ENCODE measurements at regions not wholly inside any gene's neighbourhood (a gene's known extent, or its start where the extent isn't known, plus 50 kb on each side); places are given as distances from the start of the nearest gene placed in this dataset.
A peak's percentile ranks its signal among the peaks of the same experiment; 100 is the strongest.

GRCh38 chr5:13480834-13481233 is 463.7 kb downstream of the DNAH5 start:
- no peak for DNase-seq (ENCODE audit: extremely low read depth, low read depth)

- DNase-seq (ENCODE audit: extremely low read depth, low read depth) = peak; percentile 62
Observed at GRCh38 chr5:13478831-13479465, 465.5 kb downstream of the DNAH5 start.

GRCh38 chr5:13477118-13477737 is 467.3 kb downstream of the DNAH5 start:
- DNase-seq (ENCODE audit: extremely low read depth, low read depth) = no peak

- DNase-seq (ENCODE audit: extremely low read depth, low read depth) = no peak
Observed at GRCh38 chr5:13472842-13473241, 471.6 kb downstream of the DNAH5 start.

- no peak for DNase-seq (ENCODE audit: extremely low read depth, low read depth)
Observed at GRCh38 chr5:13470975-13471374, 473.5 kb downstream of the DNAH5 start.

GRCh38 chr5:13470263-13470662 is 474.2 kb downstream of the DNAH5 start:
- no peak for DNase-seq (ENCODE audit: extremely low read depth, low read depth)

- DNase-seq (ENCODE audit: extremely low read depth, low read depth) = no peak
Observed at GRCh38 chr5:13464532-13465193, 479.8 kb downstream of the DNAH5 start.

- no peak for DNase-seq (ENCODE audit: extremely low read depth, low read depth)
Observed at GRCh38 chr5:13460587-13460986, 483.9 kb downstream of the DNAH5 start.

- no peak for DNase-seq (ENCODE audit: extremely low read depth, low read depth)
Observed at GRCh38 chr5:13454050-13454449, 490.4 kb downstream of the DNAH5 start.

- DNase-seq (ENCODE audit: extremely low read depth, low read depth) = no peak
Observed at GRCh38 chr5:13448843-13449242, 495.6 kb downstream of the DNAH5 start.

GRCh38 chr5:13439430-13439829 is 505.1 kb downstream of the DNAH5 start:
- DNase-seq (ENCODE audit: extremely low read depth, low read depth) = no peak

GRCh38 chr5:13427827-13428557 is 516.5 kb downstream of the DNAH5 start:
- DNase-seq (ENCODE audit: extremely low read depth, low read depth) = no peak

GRCh38 chr5:13412040-13412595 is 532.4 kb downstream of the DNAH5 start:
- DNase-seq (ENCODE audit: extremely low read depth, low read depth) = no peak

- DNase-seq (ENCODE audit: extremely low read depth, low read depth) = no peak
Observed at GRCh38 chr5:13408616-13409015, 535.9 kb downstream of the DNAH5 start.

GRCh38 chr5:13403351-13403750 is 541.1 kb downstream of the DNAH5 start:
- DNase-seq (ENCODE audit: extremely low read depth, low read depth) = no peak

- DNase-seq (ENCODE audit: extremely low read depth, low read depth) = no peak
Observed at GRCh38 chr5:13385066-13385465, 559.4 kb downstream of the DNAH5 start.

- no peak for DNase-seq (ENCODE audit: extremely low read depth, low read depth)
Observed at GRCh38 chr5:13382232-13382631, 562.3 kb downstream of the DNAH5 start.

GRCh38 chr5:13378091-13378490 is 566.4 kb downstream of the DNAH5 start:
- DNase-seq (ENCODE audit: extremely low read depth, low read depth) = no peak

- DNase-seq (ENCODE audit: extremely low read depth, low read depth) = peak; percentile 17
Observed at GRCh38 chr5:13359344-13359743, 585.1 kb downstream of the DNAH5 start.

- no peak for DNase-seq (ENCODE audit: extremely low read depth, low read depth)
Observed at GRCh38 chr5:13358342-13358741, 586.1 kb downstream of the DNAH5 start.

GRCh38 chr5:13357929-13358328 is 586.6 kb downstream of the DNAH5 start:
- DNase-seq (ENCODE audit: extremely low read depth, low read depth) = no peak
